Body of pancreas (tissue), 4 donors: ENCODE measurements at regions not wholly inside any gene's neighbourhood (a gene's known extent, or its start where the extent isn't known, plus 50 kb on each side); places are given as distances from the start of the nearest gene placed in this dataset.
A peak's percentile ranks its signal among the peaks of the same experiment; 100 is the strongest.

Source experiments
- ATAC-seq: fragments of 150-250 bp; one replicate; pipeline ENCODE4 v1.9.1; 2016
- DNase-seq, 4 donors: peaks; one replicate each; pipeline ENCODE4 v3.0.0-alpha.2; 2019
- H3K27ac ChIP-seq, 4 donors: fragments of 200-600 bp; sonication (generic); 1 replicate in 3 of 4; 2 replicates in 1 of 4; pipeline versions ENCODE4 v1.5.1 to v1.6.1; 2016 to 2019; ENCODE audit warnings: mild to moderate bottlenecking in 1 of 4, mixed read lengths in 1 of 4, moderate library complexity in 1 of 4
- H3K27me3 ChIP-seq, 2 donors: fragments of 200-600 bp; sonication (generic); one replicate each; pipeline ENCODE4 v1.6.0; 2016; ENCODE audit warnings: mild to moderate bottlenecking in 1 of 2
- H3K36me3 ChIP-seq, 2 donors: fragments of 200-600 bp; sonication (generic); replicated peaks in 1 of 2; 2 replicates each; pipeline ENCODE4 v1.5.1; 2016; ENCODE audit warnings: low read depth in 2 of 2; ENCODE audit not compliant: insufficient read depth in 1 of 2
- H3K4me1 ChIP-seq: fragments of 200-600 bp; sonication (generic); one replicate; pipeline ENCODE4 v1.6.0; 2016
- H3K4me3 ChIP-seq, 2 donors: fragments of 200-600 bp; sonication (generic); 1 replicate in 1 of 2; 2 replicates in 1 of 2; pipeline ENCODE4 v1.5.1; 2016 to 2019
- H3K9me3 ChIP-seq, 3 donors: fragments of 200-600 bp; sonication (generic); 1 replicate in 2 of 3; 2 replicates in 1 of 3; pipeline ENCODE4 v1.5.1; 2016
- CTCF ChIP-seq, 7 experiments: fragments of 450-650 bp in 4 of 7; fragments of 200-600 bp in 3 of 7; sonication (generic) in 3 of 7; IDR thresholded peaks; one replicate each; pipeline ENCODE4 v1.5.1; 2016 to 2019; ENCODE audit warnings: antibody characterized with exemption in 7 of 7
- POLR2A ChIP-seq, 3 donors: fragments of 450-650 bp; IDR thresholded peaks; one replicate each; pipeline ENCODE4 v1.6.1; 2016; ENCODE audit warnings: antibody characterized with exemption in 3 of 3, mild to moderate bottlenecking in 2 of 3
- WGBS, 2 donors: methylation state at CpG; one replicate each; pipeline ENCODE4 v1.1.5; 2017; 5-methylcytosine and 5-hydroxymethylcytosine counted together
- intact Hi-C: fragments of 100-400 bp; cut with DNase I; formaldehyde crosslinking; loops from one replicate; pipeline ENCODE4 v1.15.1; 2023

GRCh38 chr20:24745206-24745605 is 203.9 kb upstream of the CST7 start:
- Histone ChIP-seq H3K4me3 (no peak overlapping the region), H3K9me3 (no peaks in the 10 kb centered on the region), H3K4me1 (peaks cover 9% of the 10 kb centered on the region), H3K36me3 (no peaks in the 10 kb centered on the region), H3K27ac (no peak overlapping the region), H3K27me3 (no peaks in the 10 kb centered on the region)
- intact Hi-C loops: no loop called here
- no peak for ATAC-seq
- no peak for DNase-seq
- no peak for TF ChIP-seq CTCF (IDR thresholded peaks at IDR 0.05)
- TF ChIP-seq POLR2A (IDR thresholded peaks at IDR 0.05): no peak
- WGBS, 2 donors: 93 to 98% methylated on average over 6 of the region's 6 CpGs

- intact Hi-C loops: no loop called here
- TF ChIP-seq POLR2A (IDR thresholded peaks at IDR 0.05) (no peak), CTCF (IDR thresholded peaks at IDR 0.05) (no peak)
- H3K4me3 ChIP-seq: no peak overlapping the region
- H3K36me3 ChIP-seq: no peaks in the 10 kb centered on the region
- H3K27me3 ChIP-seq: no peaks in the 10 kb centered on the region
- peak overlapping the region in 2 of 4 donors; percentile 23 to 24 for H3K27ac ChIP-seq
- DNase-seq (no peak), ATAC-seq (no peak)
- H3K4me1 ChIP-seq: peaks cover 9% of the 10 kb centered on the region
- WGBS, 2 donors: 71 to 86% methylated on average over 10 to 14 of the region's 14 CpGs
- H3K9me3 ChIP-seq: no peaks in the 10 kb centered on the region
Observed at GRCh38 chr20:24745617-24746350, 203.3 kb upstream of the CST7 start.

GRCh38 chr20:24746351-24746685 is 202.8 kb upstream of the CST7 start:
- no peaks in the 10 kb centered on the region for H3K36me3 ChIP-seq
- peak overlapping the region in 1 of 4 donors; percentile 23 for H3K27ac ChIP-seq
- no peak overlapping the region for H3K4me3 ChIP-seq
- WGBS, 2 donors: 28 to 34% methylated on average over 12 of the region's 12 CpGs
- TF ChIP-seq CTCF (IDR thresholded peaks at IDR 0.05) (no peak), POLR2A (IDR thresholded peaks at IDR 0.05) (no peak)
- no peaks in the 10 kb centered on the region for H3K27me3 ChIP-seq
- intact Hi-C loops: no loop called here
- H3K9me3 ChIP-seq: no peaks in the 10 kb centered on the region
- DNase-seq (peak; percentile 66 to 80 (median 74)), ATAC-seq (peak; percentile 87)
- peaks cover 9% of the 10 kb centered on the region for H3K4me1 ChIP-seq

GRCh38 chr20:24747010-24747712 is 201.9 kb upstream of the CST7 start:
- Histone ChIP-seq H3K4me1 (peaks cover 9% of the 10 kb centered on the region), H3K4me3 (no peak overlapping the region), H3K36me3 (no peaks in the 10 kb centered on the region), H3K27ac (no peak overlapping the region), H3K9me3 (no peaks in the 10 kb centered on the region), H3K27me3 (no peaks in the 10 kb centered on the region)
- TF ChIP-seq CTCF (IDR thresholded peaks at IDR 0.05): no peak
- no peak for DNase-seq
- ATAC-seq: no peak
- 64 to 81% methylated on average over 9 to 10 of the region's 10 CpGs for WGBS, 2 donors
- intact Hi-C loops: no loop called here
